ENCODE measurements at regions not wholly inside any gene's neighbourhood (a gene's known extent, or its start where the extent isn't known, plus 50 kb on each side); places are given as distances from the start of the nearest gene placed in this dataset.

DNA sequence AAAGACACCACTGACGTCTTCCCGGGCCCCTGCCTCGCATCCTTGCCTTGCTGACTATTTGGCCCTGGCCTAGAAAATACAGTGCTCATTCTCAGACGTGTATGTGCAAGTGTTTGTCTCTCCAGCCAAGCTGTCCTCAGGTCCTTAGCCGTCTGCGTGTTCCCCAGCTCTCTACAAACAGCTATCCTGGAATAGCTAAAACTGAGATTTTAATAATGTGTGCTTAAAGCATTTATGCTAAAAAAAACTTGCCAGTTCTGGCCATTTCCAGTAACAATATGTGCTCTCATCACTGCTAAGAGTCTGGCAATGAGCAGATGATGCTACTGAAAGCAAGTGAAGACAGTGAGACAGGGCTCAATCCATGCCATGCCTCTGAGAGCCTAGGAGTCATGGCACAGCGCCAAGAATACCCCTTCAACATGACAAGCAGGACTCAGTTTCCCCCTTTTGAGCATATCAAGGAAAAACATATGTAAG, 55.7 kb downstream of the IRF2BP2 start:
- H3K27ac ChIP-seq = peak overlapping the region in 1 of 4 donors; percentile 48
- DNase-seq = no peak
- H3K4me3 ChIP-seq = no peak overlapping the region
- H3K9me3 ChIP-seq = no peaks in the 10 kb centered on the region
- H3K36me3 ChIP-seq = no peaks in the 10 kb centered on the region
- TF ChIP-seq, protein P1, sequence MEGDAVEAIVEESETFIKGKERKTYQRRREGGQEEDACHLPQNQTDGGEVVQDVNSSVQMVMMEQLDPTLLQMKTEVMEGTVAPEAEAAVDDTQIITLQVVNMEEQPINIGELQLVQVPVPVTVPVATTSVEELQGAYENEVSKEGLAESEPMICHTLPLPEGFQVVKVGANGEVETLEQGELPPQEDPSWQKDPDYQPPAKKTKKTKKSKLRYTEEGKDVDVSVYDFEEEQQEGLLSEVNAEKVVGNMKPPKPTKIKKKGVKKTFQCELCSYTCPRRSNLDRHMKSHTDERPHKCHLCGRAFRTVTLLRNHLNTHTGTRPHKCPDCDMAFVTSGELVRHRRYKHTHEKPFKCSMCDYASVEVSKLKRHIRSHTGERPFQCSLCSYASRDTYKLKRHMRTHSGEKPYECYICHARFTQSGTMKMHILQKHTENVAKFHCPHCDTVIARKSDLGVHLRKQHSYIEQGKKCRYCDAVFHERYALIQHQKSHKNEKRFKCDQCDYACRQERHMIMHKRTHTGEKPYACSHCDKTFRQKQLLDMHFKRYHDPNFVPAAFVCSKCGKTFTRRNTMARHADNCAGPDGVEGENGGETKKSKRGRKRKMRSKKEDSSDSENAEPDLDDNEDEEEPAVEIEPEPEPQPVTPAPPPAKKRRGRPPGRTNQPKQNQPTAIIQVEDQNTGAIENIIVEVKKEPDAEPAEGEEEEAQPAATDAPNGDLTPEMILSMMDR (IDR thresholded peaks at IDR 0.05) = no peak
- no peak for TF ChIP-seq POLR2A (IDR thresholded peaks at IDR 0.05)
- no peaks in the 10 kb centered on the region for H3K27me3 ChIP-seq
- H3K4me1 ChIP-seq = peaks cover 0 to 5% (median 0%) of the 10 kb centered on the region in 4 donors

DNA sequence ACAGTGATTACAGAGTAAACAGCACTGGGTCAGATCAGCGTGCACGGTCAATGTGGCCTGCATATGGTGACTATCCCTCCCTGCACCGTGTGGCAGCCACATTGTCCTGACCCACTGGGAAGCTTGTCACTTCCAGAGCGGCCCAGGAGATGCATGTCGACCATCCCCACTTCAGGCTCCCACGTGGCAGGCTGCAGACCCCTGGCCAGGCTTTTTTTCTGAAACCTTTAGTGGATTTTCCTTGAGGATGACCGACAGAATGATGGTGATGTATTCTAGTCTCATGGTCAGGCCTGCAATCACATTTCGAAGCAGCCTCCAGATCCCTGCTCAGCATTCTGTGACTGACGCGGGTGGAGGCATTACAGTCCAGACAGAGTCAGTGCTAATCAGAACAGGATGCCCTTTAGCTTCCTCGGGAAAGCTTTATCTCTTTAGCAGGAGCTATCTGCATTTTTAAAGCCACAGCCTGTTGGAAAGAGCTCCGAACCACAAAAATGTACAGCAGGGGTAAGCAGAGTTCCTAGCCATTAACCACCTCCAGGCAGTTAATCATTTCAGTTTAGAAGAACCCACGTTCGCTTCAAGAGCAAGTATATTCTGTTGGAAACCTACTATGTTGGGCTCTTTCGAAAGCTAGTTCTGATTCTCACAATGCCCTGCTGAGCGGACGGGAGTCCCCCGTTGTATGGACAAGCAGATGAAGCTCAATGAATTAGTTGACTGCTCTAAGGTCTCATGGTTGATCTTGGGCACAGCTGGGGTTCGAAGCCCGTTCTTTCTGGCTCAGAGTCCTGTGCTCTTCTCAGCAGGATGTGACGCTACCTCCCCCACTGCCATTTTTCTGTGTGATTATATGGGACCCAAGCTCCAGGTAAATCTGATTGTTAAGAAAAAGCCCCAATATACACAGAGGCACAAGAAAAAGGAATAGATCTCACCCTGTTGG, 56.5 kb downstream of the IRF2BP2 start:
- no peaks in the 10 kb centered on the region for H3K9me3 ChIP-seq
- DNase-seq = no peak

DNA sequence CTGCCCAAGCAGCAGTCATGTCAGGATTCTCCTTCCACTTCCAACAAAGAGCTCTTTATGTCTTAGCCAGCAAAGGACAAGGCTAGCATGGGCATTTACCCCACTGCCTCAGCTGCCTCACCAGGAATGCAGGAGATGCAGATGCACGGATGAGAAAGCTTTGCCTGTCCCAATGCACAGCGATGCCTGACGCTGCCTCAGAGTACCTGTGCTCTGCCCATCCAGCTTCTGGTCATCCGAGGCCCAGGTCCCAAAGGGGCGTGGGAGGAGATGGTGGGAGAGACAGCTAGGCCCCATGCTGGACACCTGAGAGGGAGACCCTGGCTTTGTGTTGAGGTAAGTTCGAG, 59.0 kb downstream of the IRF2BP2 start:
- TF ChIP-seq, protein P1 (IDR thresholded peaks at IDR 0.05) = no peak
- TF ChIP-seq POLR2A (IDR thresholded peaks at IDR 0.05) = no peak
- no peaks in the 10 kb centered on the region for H3K27me3 ChIP-seq
- peaks cover 0 to 12% (median under 1%) of the 10 kb centered on the region in 4 donors for H3K4me1 ChIP-seq
- DNase-seq = no peak
- no peak overlapping the region for H3K4me3 ChIP-seq
- H3K9me3 ChIP-seq = no peaks in the 10 kb centered on the region
- no peak overlapping the region for H3K27ac ChIP-seq
- no peaks in the 10 kb centered on the region for H3K36me3 ChIP-seq

More for the DNA sequence above, 56.5 kb downstream of the IRF2BP2 start:
- Histone ChIP-seq H3K36me3 (no peaks in the 10 kb centered on the region), H3K4me3 (no peak overlapping the region), H3K4me1 (peaks cover 0 to 5% (median 0%) of the 10 kb centered on the region in 4 donors), H3K27me3 (no peaks in the 10 kb centered on the region), H3K27ac (peak overlapping the region in 1 of 4 donors; percentile 48)
- no peak for TF ChIP-seq POLR2A (IDR thresholded peaks at IDR 0.05)
- TF ChIP-seq, protein P1 (IDR thresholded peaks at IDR 0.05) = no peak

DNA sequence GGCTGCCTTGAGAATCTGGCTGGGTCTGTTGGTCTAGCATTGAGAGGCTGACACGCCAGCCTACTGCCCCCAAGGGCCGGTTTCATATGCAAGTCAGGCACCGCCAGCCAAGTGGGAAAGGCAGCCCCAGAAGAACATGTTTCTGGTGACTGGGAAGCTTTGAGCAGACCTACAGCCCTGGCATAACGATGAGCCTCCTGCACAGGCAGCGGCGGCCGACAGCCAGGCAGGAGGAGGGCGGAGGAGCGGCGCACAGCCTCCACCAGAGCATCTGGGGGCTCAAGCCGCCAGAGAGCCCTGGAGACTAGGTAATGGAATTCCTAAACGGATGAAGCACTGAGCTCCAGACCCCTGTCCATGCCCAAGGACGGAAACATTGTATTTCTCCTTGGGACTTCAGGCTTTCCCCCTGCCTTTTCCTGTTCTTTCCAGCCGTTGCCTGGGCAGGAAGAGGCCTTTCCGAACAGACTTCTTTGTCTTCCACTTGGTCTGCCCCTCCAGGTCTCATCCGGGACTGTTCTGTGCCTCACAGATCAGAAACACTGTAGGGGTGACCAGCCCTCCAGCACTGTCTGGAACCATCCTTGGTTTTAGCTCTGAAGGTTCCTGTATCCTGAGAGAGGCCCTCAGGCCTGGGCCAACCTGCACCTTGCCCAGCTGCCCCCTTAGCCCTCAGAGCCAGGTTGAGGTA, 59.5 kb downstream of the IRF2BP2 start:
- no peaks in the 10 kb centered on the region for H3K9me3 ChIP-seq
- no peak overlapping the region for H3K4me3 ChIP-seq

DNA sequence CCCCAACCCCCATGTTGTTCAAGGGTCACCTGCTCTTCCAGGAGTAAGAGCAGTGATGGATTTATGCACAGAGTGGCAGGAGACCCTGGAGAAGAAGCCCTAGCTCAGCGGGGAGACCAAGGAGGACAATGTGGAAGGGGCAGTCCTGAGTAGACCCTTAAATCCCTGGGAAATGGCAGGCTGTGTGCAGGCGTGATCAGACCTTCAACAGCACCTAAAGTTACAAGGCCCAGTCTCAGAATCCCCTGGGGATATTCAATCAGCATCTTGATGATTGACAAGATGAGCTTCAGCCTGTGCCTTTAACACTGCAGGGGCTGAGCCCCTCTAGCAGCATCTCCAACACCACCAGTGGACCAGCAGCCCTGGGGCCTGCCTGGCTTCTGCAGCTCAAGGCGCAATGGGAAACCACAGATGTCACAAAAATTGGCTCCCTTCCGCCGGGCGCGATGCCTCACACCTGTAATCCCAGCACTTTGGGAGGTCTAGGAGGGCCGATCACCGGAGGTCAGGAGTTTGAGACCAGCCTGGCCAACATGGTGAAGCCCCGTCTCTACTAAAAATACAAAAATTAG, 60.4 kb downstream of the IRF2BP2 start:
- no peak for TF ChIP-seq POLR2A (IDR thresholded peaks at IDR 0.05)
- TF ChIP-seq, protein P1 (IDR thresholded peaks at IDR 0.05) = no peak
- Histone ChIP-seq H3K36me3 (no peaks in the 10 kb centered on the region), H3K27ac (no peak overlapping the region), H3K9me3 (no peaks in the 10 kb centered on the region), H3K27me3 (no peaks in the 10 kb centered on the region), H3K4me1 (peaks cover 0 to 23% (median 5%) of the 10 kb centered on the region in 4 donors), H3K4me3 (no peak overlapping the region)
- no peak for DNase-seq

More for the DNA sequence above, 59.5 kb downstream of the IRF2BP2 start:
- Histone ChIP-seq H3K36me3 (no peaks in the 10 kb centered on the region), H3K27me3 (no peaks in the 10 kb centered on the region), H3K27ac (no peak overlapping the region), H3K4me1 (peaks cover 0 to 17% (median 2%) of the 10 kb centered on the region in 4 donors)
- DNase-seq = no peak
- TF ChIP-seq, protein P1 (IDR thresholded peaks at IDR 0.05) = no peak
- TF ChIP-seq POLR2A (IDR thresholded peaks at IDR 0.05) = no peak
